GM23338 (cell line): ENCODE measurements at regions not wholly inside any gene's neighbourhood (a gene's known extent, or its start where the extent isn't known, plus 50 kb on each side); places are given as distances from the start of the nearest gene placed in this dataset.

ENCODE experiments used
- ATAC-seq: fragments of 200-7000 bp; cut with Tn5 transposase; 3 replicates; pipeline ENCODE4 v1.9.1; 2020
- DNase-seq: peaks from one replicate; pipeline ENCODE4 v3.0.0-alpha.2; 2015; ENCODE audit warnings: low spot score
- H2AFZ ChIP-seq: fragments of 200-600 bp; sonication (generic); 2 replicates; pipeline ENCODE4 v1.8.0; 2016; ENCODE audit warnings: antibody characterized with exemption, mild to moderate bottlenecking, moderate library complexity
- H3F3A ChIP-seq: fragments of 200-600 bp; sonication (generic); replicated peaks from 2 replicates; pipeline ENCODE4 v1.8.0; 2017; ENCODE audit warnings: antibody characterized with exemption, mixed run types, low read depth
- H3K27ac ChIP-seq: fragments of 200-600 bp; sonication (generic); 2 replicates; pipeline ENCODE4 v1.6.1; 2016; ENCODE audit warnings: low read depth
- H3K27me3 ChIP-seq: fragments of 200-600 bp; sonication (generic); 2 replicates; pipeline ENCODE4 v1.8.0; 2016; ENCODE audit warnings: mild to moderate bottlenecking, mixed run types, moderate library complexity; ENCODE audit not compliant: insufficient read depth
- H3K36me3 ChIP-seq: fragments of 200-600 bp; sonication (generic); 2 replicates; pipeline ENCODE4 v1.8.0; 2016; ENCODE audit warnings: mild to moderate bottlenecking; ENCODE audit not compliant: insufficient read depth
- H3K4me1 ChIP-seq: fragments of 200-600 bp; sonication (generic); 2 replicates; pipeline ENCODE4 v1.8.0; 2016; ENCODE audit warnings: mild to moderate bottlenecking, moderate library complexity; ENCODE audit not compliant: insufficient read depth
- H3K4me2 ChIP-seq: fragments of 200-600 bp; sonication (generic); 2 replicates; pipeline ENCODE4 v1.7.1; 2017; ENCODE audit warnings: mixed run types
- H3K4me3 ChIP-seq: fragments of 200-600 bp; sonication (generic); 2 replicates; pipeline ENCODE4 v1.6.1; 2016; ENCODE audit warnings: mixed run types
- H3K79me2 ChIP-seq: fragments of 200-600 bp; sonication (generic); replicated peaks from 2 replicates; pipeline ENCODE4 v1.8.0; 2017; ENCODE audit warnings: mild to moderate bottlenecking; ENCODE audit not compliant: insufficient read depth
- H3K9me2 ChIP-seq: fragments of 200-600 bp; sonication (generic); 2 replicates; pipeline ENCODE4 v1.8.0; 2017; ENCODE audit not compliant: insufficient read depth
- H4K20me1 ChIP-seq: fragments of 200-600 bp; sonication (generic); replicated peaks from 2 replicates; pipeline ENCODE4 v1.8.0; 2017; ENCODE audit warnings: mild to moderate bottlenecking; ENCODE audit not compliant: insufficient read depth
- H3K27ac Mint-ChIP-seq: 2 replicates; pipeline ENCODE4 v1.8.0; 2020; ENCODE audit warnings: inconsistent platforms, mild to moderate bottlenecking, moderate library complexity, mixed read lengths
- H3K27me3 Mint-ChIP-seq: 3 replicates; pipeline ENCODE4 v1.8.0; 2022; ENCODE audit warnings: low read depth, mild to moderate bottlenecking, moderate library complexity, mixed read lengths, inconsistent platforms; ENCODE audit not compliant: insufficient read depth, poor library complexity
- H3K36me3 Mint-ChIP-seq: 3 replicates; pipeline ENCODE4 v1.8.0; 2021; ENCODE audit warnings: low read depth, mild to moderate bottlenecking, inconsistent platforms, moderate library complexity, mixed read lengths
- H3K4me1 Mint-ChIP-seq: 3 replicates; pipeline ENCODE4 v1.8.0; 2020; ENCODE audit warnings: mild to moderate bottlenecking, inconsistent platforms, mixed read lengths
- H3K4me3 Mint-ChIP-seq: 3 replicates; pipeline ENCODE4 v1.8.0; 2021; ENCODE audit warnings: moderate library complexity, mild to moderate bottlenecking, inconsistent platforms, mixed read lengths
- H3K9me3 Mint-ChIP-seq: 3 replicates; pipeline ENCODE4 v1.8.0; 2020; ENCODE audit warnings: moderate library complexity, mild to moderate bottlenecking, inconsistent platforms, mixed read lengths
- CTCF ChIP-seq, 2 experiments: fragments of 200-600 bp in 1 of 2; sonication (generic) in 1 of 2; conservative IDR thresholded peaks; 2 replicates each; pipeline versions ENCODE4 v1.5.1 to v1.6.1; 2016 to 2017; ENCODE audit warnings: antibody characterized with exemption in 2 of 2, low read depth in 2 of 2, mild to moderate bottlenecking in 2 of 2, moderate library complexity in 1 of 2
- EZH2phosphoT487 ChIP-seq: fragments of 200-600 bp; sonication (generic); IDR thresholded peaks from one replicate; pipeline ENCODE4 v1.8.1; 2018; ENCODE audit warnings: antibody characterized with exemption; ENCODE audit not compliant: unreplicated experiment
- JUNB ChIP-seq: IDR thresholded peaks from one replicate; pipeline ENCODE4 v1.6.1; 2016; ENCODE audit warnings: antibody characterized with exemption; ENCODE audit not compliant: unreplicated experiment
- NANOG ChIP-seq: IDR thresholded peaks from 2 replicates; pipeline ENCODE4 v1.6.1; 2016; ENCODE audit warnings: antibody characterized with exemption, borderline replicate concordance
- POLR2AphosphoS5 ChIP-seq: IDR thresholded peaks from 2 replicates; pipeline ENCODE4 v1.6.1; 2016; ENCODE audit warnings: antibody characterized with exemption, low read depth
- ZNF114 ChIP-seq: fragments of 250-450 bp; sonication (Bioruptor Pico); IDR thresholded peaks from 2 replicates; pipeline ENCODE4 v1.5.0; 2020; ENCODE audit warnings: mild to moderate bottlenecking, moderate library complexity
- ZNF331 ChIP-seq: fragments of 250-450 bp; sonication (Bioruptor Pico); IDR thresholded peaks from 2 replicates; pipeline ENCODE4 v1.5.0; 2020; ENCODE audit warnings: low read depth, mild to moderate bottlenecking, moderate library complexity
- ZNF462 ChIP-seq: fragments of 250-450 bp; sonication (Bioruptor Pico); IDR thresholded peaks from 2 replicates; pipeline ENCODE4 v1.5.0; 2020; ENCODE audit warnings: mild to moderate bottlenecking, moderate library complexity

GRCh38 chrX:79081895-79082512, 62.5 kb upstream of the GPR174 start:
- H3F3A ChIP-seq, result no peaks in the 10 kb centered on the region
- Mint-ChIP-seq H3K4me3 (no peak overlapping the region), H3K27me3 (no peaks in the 10 kb centered on the region), H3K4me1 (no peaks in the 10 kb centered on the region; the same call in 2 of the 3 replicates), H3K36me3 (no peaks in the 10 kb centered on the region), H3K9me3 (no peaks in the 10 kb centered on the region), H3K27ac (no peak overlapping the region)
- no peak for ATAC-seq
- H3K79me2 ChIP-seq, result no peaks in the 10 kb centered on the region
- no peaks in the 10 kb centered on the region for H4K20me1 ChIP-seq
- H3K4me2 ChIP-seq, result no peak overlapping the region
- TF ChIP-seq JUNB (no peak), POLR2AphosphoS5 (no peak), NANOG (no peak), ZNF114 (no peak), CTCF (conservative IDR thresholded peaks at IDR 0.05; ENCODE audit: low read depth in 2 of 2) (peak; percentile 49 to 51), ZNF331 (CRISPR knock-in tag) (no peak), ZNF462 (CRISPR knock-in tag) (no peak), EZH2phosphoT487 (no peak)
- no peak overlapping the region for H2AFZ ChIP-seq
- no peak overlapping the region for H3K27ac ChIP-seq
- H3K36me3 ChIP-seq, result no peaks in the 10 kb centered on the region
- no peaks in the 10 kb centered on the region for H3K9me2 ChIP-seq
- DNase-seq, result peak; percentile 36
- H3K4me3 ChIP-seq, result no peak overlapping the region
- H3K27me3 ChIP-seq, result no peaks in the 10 kb centered on the region
- H3K4me1 ChIP-seq, result no peaks in the 10 kb centered on the region
